Activated T-cell treated with anti-CD3 and anti-CD28 coated beads for 48 hours (primary cell): ENCODE measurements at regions not wholly inside any gene's neighbourhood (a gene's known extent, or its start where the extent isn't known, plus 50 kb on each side); places are given as distances from the start of the nearest gene placed in this dataset.

Experiments used
- DNase-seq: peaks from one replicate; pipeline ENCODE4 v3.0.0-alpha.2; 2020; ENCODE audit warnings: low read depth

DNA sequence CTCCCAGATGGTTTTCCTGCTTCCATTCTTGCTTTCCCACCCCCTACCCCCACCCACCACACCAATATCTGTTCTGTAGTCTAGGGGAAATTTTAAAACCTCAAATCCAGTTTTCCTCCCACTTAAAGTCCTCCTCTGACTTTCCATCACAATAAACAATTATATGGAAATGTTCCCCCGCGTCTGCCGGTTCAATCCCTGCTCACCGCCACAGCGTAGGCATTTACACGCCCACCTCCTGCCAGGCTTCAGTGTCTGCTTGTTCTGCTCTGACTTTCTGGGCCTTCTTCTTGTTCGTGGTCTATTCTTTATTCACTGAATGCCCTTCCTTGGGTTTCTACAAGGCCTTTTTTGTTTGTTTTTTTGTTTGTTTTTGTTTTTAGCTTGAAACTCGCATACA, 633.0 kb upstream of the MKI67 start:
- no peak for DNase-seq

DNA sequence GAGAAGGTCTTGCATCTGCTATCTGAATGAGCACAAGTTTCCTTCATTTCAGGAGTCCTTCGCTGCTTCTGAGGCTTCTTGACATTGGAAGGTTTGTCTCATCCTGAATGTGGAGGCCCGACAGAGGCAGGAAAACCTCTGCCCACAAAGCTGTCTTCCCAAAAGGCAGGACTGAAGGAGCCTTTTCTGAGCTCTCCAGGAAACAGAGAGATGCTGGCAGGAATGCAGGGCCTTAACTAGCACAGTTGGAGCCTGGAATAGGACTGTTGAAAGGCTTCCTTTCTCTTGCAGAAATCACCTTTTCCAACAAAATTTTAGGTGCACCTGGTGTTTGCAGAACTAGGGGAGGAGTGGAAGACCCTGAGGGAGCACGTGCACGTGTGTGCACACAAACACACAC, 637.4 kb upstream of the MKI67 start:
- no peak for DNase-seq

DNA sequence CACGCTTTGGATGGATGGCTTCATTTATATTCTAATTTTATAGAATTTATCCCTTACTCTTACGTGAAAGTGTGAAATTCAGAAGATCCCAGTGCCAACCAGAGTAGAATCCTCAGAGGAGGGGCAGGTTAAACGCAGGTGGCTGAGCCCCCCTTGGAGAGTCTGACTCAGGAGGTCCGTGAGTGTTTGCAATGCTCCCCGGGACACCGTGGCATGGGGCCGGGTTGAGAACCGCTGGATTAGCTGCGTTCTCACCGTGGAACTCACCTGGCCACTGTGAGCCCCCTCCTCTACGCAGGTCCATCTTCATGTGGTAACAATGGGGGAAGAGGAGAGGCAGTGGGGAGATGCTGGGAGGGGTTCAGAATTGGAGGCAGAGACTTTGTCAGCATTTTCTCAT, 638.0 kb upstream of the MKI67 start:
- no peak for DNase-seq

DNA sequence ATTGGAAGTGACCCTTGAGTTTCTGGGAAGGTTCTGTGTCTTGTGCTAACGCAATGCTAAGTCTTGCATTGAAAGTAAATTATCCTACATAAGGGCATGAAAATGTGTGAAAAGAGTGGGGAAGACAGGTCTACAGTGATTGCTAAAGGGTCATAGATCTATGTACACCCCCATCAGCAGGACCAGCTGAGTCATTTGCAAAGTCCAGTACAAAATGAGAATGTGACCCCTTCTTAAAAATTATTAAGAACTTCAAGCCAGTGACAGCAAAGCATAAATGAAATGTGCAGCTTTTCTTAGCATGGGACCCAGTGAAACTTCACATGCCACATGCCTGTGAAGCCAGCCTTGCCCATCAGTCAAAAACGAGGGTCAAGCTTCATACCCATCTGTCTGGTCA, 640.7 kb upstream of the MKI67 start:
- no peak for DNase-seq

DNA sequence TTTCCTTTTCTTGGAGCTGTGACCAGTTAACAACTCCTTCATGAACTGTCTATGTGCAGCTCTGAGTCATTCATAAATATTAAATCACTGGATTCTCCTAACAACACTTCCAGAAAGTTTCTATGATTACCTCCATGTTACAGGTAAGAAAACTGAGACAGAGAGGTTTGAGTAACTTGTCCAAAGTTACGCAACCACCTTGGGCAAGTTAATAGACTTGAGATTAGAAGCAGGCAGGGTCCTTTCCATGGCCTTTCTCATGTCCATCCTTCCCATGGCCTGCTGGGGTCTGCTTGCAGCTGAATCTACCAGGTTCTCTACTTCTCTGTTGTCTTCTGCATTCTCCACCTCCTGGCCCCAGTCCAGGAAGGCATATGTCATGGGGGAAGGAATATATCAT, 648.8 kb upstream of the MKI67 start:
- no peak for DNase-seq

DNA sequence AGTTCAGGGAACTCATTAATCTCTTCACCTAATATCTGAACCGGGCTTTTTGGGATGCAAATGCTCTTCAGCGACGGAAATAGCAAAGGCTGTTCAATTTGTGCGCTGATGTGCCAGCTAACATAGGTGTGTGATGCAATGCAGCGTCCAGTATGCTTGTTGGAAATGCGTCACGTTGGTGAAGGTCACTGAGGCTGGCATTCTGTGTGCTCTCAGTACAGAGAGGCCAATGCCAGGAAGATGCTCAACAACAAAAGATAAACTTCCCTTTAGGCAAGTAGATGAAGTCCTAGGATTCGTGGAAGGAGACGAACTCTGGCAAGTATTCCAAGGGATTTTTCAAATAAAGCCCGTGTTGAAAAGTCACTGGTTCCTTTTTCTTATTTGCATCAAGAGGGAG, 649.5 kb upstream of the MKI67 start:
- no peak for DNase-seq

DNA sequence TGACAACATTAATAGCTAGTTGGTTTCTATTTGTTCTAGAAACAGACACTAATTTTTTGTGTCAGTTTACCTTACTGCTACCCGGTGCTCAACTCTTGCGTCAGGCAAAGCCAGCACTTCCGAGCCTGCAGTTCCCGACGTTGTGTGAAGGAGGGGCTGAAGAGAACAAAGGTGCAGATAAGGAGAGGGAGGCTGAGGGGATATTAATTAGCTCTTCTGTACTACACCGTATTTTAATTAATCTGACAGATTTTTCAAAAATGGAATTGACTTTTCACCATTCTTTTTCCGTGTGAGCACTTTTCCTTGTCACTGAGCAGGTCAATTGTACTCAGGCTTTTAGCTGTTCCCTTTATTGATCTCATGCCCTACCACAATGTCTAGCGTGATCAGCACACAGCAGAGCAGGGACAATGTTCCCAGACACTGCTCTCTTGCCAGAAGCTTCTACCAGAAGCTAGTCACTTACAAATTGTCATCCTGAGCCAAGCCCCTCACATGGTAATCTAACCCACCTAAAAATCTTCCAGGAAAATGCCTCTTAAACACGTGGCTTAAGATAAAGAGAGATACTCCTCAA, 650.5 kb upstream of the MKI67 start:
- DNase-seq = no peak

DNA sequence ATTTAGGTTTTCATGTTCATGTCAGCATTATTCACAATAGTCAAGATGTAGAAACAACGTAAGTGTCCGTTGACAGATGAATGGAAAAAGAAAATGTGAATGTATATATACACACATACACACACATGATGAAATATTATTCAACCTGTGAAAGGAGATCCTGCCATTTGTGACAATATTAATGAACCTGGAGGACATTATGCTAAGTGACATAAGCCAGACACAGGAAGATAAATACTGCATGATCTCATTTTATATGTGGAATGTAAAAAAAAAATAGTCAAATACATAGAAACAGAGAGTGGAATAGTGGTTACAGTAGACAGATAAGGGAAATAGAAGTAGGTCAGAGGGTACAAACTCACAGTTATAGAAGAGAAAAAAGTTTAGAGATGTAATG, 651.1 kb upstream of the MKI67 start:
- DNase-seq = no peak

DNA sequence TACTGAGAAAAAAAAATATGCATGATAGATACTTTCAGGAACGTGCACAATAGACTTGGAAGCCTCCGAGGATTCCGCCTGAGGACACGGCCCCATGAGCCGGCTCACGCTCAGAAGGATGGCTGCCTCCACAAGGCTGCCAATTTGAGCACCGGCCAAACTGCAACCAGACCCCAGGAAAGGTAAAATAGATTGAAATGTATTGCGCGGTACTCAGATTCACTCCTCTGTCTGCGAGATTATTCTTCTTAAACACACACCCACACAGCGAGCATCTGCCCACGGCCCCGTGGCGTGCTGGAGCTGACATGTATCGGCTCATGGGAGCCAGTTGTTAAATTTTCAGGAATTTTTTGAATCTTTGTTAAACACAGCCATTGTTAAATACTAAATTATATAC, 653.2 kb upstream of the MKI67 start:
- no peak for DNase-seq

DNA sequence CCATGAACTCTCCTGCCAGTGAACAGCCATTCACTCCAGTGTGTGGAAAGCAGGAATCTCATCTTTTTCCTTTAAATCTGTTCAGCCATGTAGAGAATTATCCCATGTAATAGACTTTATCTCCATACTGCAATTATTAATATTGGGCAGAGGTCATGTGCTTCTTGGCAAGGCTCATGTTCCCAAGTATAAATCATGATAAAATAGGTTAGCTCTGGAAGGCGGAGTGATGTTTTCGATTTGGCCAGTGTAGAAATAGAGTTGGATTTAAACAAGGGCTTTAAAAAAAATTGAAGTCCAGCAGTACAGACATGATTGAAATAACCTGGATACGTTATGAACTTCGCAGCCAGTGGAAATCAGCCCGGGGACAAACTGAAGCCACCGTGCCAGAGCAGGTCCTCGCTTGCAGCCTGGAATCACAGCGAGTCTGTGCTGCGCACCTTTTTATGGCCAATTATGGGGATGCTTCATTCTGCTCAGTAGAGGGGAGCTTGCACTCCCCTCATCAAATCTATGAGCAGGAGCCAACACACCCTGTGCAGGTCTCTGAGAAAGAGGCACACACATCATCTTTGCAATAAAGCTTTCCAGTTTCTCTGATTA, 654.0 kb upstream of the MKI67 start:
- DNase-seq = no peak

DNA sequence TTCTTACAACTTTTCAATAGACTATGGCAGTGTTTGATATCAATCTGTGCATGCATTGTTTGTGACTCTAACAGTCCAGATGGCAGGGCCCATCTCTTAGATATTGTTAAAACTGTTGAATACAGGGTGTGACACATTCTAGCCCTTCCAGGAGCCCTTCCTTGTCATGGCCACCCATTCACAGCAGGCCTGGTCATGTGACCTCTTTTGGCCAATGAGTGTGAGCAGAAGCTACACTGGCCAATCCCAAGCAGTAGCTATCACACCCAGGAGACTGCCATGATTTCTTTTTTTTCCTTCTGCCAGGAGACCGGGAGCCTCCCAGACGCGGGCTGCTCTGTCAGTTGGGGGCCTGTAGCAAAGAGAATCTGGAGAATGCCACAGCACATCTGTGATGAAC, 655.4 kb upstream of the MKI67 start:
- DNase-seq = no peak

DNA sequence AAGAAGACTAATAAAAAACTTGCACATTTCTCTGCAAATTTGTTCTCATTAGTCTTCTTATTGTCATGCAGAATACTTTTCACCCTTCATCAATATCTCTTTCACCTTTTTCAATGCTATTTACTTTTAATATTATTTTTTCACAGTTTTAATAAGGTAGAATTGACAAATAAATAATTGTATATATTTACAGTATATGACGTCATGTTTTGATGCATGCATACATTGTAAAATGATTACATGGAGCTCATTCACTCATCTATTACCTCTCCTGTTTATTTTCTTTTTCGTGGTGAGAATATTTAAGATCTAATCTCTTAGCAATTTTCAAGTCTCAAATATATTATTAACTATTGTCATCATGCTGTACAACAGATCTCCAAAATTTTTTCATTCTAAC, 658.2 kb upstream of the MKI67 start:
- DNase-seq = no peak

DNA sequence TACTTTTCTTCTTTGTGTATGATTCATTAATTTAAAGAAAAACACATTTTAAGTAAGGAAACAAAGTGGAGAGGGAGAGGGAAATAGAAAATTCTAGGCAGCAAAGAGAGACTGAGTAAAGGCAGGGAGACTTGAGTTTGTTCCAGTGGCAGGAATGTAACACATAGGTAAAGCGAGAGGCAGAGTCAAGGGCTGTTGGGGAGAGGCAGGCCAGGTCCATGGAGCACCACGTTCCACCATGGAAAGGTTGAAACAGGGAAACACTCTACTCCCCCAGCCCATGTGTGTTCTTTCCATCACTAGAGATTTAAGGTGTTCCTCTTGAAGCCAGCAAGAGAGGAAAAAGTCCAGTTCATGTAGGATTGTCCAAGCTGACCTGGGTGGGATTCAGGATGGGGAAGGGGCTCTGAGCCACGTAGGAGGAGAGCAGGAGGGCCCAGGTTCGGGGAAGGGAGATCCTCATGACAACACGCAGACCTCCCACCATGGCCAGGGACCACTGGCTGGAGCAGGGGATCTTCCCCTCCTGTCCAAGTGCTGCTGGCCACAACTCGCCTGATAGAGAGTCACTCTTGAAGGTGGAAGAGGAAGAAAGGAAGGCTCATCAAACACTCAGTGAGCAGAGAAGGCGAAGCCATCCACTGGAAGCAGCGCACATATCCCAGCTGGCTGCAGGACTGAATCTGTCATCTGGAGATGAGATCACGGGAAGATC, 666.4 kb upstream of the MKI67 start:
- DNase-seq = no peak

DNA sequence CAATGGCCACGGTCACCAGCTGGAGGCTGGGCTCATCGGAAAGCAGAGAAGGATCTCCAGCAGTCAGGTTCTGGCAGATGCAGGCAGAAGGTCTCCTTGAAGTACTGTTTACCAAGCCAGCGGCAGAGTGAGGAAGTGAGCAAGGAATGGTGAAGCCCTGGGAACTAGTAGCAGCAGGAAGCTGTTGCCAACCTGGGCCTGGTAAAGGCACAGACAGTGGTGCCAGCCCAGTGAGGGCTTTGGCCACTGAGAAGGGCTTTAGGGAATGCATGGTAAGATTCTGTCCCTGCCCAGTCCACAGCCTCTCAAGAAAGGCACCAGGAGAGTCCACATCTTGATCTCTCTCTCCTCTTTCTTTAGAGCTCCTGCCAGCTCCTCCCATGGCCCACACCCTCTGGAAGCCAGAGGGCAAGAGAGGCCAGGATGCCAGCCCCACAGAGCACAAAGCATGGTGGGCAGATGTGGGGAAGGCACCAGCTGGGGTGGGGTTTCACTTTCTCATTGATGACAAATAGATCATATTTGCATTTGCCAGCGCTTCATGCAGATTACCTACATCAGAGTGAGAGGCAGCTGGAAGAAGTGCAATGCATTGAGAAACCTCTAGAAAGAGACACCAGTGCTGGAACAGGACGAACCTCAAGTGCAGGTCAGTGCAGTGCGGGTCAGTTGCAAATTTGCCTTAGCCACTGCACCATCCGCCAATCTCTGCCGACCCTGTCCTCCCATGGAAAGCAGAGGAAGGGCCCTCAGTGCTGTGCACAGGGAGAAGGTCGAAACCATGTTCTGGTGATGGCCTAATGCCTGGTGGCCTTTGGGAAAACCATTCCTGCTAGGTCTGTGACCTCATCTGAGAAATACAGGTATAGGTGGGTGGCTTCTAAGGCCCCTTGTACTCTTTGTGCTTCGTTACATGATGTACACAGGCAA, 667.8 kb upstream of the MKI67 start:
- DNase-seq = no peak

DNA sequence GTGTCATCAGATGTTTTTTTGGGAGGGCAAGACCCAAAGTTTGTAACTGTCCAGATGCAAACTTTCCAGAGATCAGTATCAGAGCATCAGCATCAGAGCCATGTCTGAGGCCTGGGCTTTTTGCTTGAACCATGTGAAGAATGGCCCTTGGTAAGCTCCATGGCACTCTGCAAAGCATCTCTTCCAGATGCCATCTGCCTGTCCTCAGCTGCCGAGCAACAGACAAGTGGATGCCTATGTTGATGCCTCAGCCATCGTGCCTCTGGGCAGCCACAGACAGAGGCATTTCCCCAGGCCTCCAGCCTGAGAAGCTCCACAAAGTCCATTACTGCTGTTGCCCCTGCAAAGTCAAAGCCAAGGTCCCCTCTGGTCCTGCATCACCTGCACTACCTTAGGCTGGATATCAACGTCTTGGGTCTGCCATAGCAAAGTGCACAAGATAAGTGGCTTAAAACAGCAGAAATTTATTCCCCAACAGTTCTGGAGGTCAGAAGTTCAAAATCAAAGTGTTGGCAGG, 670.2 kb upstream of the MKI67 start:
- no peak for DNase-seq

DNA sequence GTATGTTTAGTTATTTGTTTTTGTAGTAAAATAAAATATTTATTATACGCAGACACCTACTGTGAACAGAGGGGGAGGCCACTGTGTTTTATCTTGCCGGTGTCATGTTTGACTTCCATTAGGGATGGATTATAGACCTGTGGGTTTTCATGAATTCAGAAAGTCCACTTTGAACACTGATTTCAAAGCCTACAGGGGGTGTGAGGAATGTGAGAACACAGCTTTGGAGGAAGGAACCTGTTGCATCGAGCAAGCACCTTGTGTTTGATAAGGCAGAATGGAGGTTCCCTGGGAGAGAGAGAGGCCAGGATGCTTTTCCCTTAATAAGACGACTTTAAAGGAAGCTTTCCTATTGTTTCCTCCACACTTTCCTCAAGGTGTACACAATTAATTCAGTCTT, 665.0 kb upstream of the MGMT start:
- DNase-seq = no peak

DNA sequence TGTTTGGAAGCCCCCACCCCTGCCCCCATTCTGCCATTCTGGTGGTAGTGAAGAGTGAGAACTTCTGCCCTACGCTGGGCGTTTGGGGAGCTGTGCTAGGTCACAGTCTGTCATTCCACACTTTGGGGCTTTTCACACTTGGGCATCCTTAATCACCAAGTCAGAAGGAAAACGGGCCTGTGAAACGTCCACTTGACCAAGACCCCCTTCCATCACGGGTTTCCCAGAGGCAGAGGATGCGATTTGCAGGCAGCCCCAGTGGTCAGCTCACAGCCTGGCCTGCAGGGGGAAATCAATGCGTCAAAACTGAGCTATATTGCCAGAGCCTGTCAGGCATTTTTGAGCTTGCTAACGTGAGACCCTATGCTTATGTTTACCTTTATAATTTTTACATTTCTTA, 663.3 kb upstream of the MGMT start:
- DNase-seq = no peak

DNA sequence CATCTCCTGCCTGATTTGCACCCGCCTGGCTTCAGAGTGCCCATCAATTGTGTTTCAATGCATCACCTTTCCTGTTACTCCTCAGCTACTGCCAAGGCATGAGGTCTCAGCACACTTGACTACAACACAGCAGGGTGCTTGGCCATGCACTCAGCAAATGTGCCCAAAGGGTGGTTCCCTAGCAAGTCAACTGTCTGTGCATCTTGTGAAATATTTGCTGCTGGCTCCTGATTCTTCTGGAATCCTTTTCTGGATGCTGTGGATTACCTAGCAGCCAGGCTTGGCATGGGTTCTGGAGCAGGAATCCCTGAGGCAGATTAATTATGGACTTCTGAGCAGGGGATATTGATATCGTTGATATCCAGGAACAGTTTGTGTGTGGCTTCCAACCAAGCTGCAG, 662.6 kb upstream of the MGMT start:
- no peak for DNase-seq

DNA sequence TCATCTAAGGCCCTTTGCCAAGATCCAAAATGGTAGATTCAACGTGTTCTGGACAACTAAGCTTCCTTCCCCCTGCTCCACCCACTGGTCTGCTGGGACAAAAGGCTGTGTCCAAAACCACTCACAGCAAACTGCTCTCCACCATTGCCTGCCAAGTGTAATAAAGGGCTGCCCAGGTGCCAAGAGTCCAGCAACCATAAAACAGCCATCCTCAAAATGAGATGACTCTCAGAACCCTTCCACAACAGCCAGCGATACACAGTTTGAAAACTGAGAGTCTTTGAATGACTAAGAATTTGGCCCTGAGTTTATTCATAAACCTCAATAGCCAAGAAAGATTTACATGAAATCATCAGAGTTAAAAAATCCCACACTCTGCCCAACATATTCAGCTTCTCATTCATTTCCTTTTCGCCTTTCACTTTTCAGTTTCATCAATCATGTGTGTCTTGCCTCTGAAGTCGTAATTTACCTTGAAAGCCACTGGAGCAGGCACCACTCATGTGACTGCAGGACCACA, 658.1 kb upstream of the MGMT start:
- DNase-seq = no peak

DNA sequence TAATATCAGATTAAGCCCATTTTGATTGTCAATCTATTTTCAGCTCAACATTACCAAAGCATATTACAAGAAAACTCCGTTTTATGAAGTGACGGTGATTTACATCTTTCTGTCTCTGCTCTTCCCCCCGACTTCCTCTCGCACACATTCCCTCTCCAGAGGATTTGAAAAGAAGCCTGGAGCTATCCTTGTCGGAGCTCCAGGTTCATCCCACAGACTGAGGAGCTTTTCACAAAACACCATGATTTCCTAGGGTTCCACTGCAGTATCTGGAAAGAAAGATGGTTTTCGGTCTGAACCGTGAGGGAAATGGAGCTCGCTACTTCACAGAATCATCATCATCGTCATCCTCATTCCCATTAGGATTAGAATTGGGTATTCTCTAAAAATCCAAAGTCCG, 655.5 kb upstream of the MGMT start:
- no peak for DNase-seq

DNA sequence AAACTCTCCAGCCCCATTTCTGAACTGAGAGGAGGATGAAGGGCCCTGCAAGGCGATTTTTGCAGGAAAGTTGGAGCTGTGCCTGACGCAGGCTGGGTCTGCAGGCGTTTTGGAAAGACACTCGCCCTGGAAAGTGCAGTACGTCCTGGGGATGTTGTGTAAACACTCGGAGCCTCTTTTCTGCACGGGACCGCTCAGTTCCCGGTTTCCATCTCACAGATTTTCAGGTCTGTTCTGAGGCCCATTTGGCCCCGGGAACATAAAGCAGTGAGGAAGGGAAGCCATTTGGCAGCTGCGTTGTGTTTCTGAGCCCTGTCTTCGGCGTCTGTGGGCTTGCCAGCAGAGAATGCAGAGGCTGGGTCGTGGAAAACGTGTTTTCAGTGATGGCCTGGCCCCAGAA, 655.0 kb upstream of the MGMT start:
- no peak for DNase-seq

DNA sequence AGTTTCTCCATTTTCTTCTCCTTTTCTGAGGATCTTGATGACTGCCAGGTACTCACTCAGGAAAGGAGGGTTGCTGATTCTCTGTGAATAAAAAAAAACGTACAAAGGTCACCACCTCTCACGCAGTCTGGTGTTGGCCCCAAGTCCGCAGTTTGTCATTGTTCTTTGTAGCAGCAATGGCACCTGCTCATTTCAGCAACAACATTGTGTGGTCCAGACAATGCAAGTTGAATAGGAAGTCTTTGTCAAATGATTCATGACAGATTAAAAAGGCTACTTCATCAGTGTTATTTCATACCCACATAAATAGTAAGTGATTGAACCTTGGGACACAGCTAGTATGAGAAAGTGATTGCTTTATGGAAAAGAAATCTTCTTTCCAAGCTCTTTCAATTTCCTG, 653.5 kb upstream of the MGMT start:
- no peak for DNase-seq
